ENCODE measurements at regions not wholly inside any gene's neighbourhood (a gene's known extent, or its start where the extent isn't known, plus 50 kb on each side); places are given as distances from the start of the nearest gene placed in this dataset.

GRCh38 chr12:69084816-69085378 lies 151.9 kb upstream of the CPM start:
- no peak for TF ChIP-seq CTCF (conservative IDR thresholded peaks at IDR 0.05)
- TF ChIP-seq EZH2 (IDR thresholded peaks at IDR 0.05; ENCODE audit: low read depth), result no peak

Measured in PC-9 (cell line).